GM21515 (cell line): ENCODE measurements at regions not wholly inside any gene's neighbourhood (a gene's known extent, or its start where the extent isn't known, plus 50 kb on each side); places are given as distances from the start of the nearest gene placed in this dataset.

ENCODE experiments used
- ATAC-seq: cut with Tn5 transposase; IDR thresholded peaks from one replicate; pipeline ENCODE4 v1.9.1; 2021; ENCODE audit not compliant: unreplicated experiment

GRCh38 chr9:90538566-90538965 lies 104.1 kb downstream of the DIRAS2 start:
- no peak for ATAC-seq

- no peak for ATAC-seq
Observed at GRCh38 chr9:90539286-90539685, 103.3 kb downstream of the DIRAS2 start.

- ATAC-seq = no peak
Observed at GRCh38 chr9:90540734-90541133, 101.9 kb downstream of the DIRAS2 start.

DNA sequence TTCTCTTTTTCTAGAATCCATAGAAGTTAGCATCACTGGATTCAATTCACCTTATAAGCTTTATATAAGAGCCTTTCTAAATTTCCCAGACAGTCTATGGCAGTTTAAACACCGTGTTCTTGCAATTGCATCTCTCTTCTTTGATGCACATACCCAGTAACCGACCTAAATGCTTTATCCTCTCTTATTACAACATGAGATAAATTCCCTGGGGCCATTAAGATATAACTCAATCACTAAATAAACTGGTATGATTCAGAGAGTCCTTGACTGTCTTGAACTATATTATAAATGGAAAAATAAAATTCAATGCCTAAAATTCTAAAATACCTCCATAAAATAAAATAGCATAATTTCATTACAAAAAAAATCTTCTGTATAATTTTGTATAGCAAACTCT lies 98.1 kb downstream of the DIRAS2 start:
- ATAC-seq = no peak

DNA sequence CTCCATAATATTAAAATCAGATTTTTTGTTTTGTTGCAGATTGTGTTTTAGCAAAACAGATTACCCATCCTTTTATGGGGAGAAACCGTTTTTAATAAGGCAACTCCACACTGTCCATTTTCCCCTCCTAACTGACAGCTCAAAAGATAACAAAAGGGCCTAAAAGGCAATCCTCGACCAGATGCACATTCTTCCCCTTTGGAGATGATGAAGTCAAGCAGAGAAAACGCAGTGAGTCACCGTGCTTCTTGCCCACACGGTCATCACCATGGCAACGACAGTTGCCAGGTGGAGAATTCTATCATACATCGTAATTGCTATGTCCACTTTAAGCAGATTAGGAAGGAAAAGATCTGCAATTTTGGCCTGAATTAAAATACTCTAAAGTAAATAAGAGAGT lies 96.4 kb downstream of the DIRAS2 start:
- no peak for ATAC-seq

DNA sequence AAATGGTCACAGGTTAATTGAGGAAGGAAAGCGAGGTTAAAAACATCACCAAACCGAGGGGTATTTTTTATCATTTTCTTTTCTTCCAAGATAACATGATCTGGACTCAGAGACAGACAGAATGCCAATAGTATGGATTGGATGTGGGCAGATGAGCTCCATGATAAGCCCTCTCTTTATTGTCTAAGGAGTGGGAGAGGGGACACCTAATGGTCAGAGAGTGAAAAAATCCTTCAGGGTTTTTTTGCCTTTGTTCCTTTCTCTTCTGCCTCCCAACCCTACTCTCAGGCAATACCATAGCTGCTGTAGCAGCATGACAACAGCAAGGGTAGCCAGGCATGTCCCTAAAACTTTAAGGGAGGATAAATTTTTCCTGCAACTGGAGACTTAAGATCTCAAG lies 94.7 kb downstream of the DIRAS2 start:
- ATAC-seq = no peak

- ATAC-seq = peak; percentile 92
Observed at GRCh38 chr9:90552317-90552716, 90.3 kb downstream of the DIRAS2 start.

- ATAC-seq = no peak
Observed at GRCh38 chr9:90555351-90556057, 87.1 kb downstream of the DIRAS2 start.

DNA sequence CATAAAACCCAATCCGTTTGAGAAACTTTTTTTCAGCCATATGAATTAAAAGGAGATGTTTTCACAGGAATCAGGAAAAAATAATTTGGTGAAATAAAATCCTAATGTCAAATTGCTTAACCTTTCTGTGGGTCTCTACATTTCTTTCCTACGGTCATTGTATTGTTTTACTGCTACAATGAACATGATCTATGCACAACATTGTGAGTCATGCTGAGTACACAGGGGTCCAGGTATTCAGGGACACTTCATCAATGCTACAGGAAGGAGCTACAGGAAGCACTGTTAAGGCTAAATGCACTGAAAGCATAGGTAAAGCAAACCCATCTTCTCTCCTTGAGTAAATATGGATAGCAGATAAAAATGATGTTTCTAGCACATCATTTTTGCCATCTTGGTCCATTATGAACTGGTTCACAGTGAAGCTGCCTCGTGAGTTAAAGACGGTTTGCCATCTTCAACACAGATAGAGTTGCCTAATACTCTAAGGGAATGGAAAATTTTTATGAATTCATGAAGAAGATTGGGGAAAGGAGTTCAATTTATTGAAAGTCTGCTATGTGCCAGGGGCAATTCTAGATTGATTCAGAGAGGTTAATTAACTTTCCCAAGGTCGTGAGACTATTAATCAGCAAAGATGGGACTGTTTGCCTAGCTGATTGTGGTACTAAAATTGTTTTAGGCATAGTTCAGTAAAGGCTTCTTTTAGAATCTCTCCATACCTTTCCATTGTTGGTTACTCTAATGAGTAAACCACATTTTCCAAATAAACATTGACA lies 85.5 kb downstream of the DIRAS2 start:
- ATAC-seq = no peak

GRCh38 chr9:90559075-90560073 lies 83.2 kb downstream of the DIRAS2 start:
- ATAC-seq = no peak
